ENCODE measurements at regions not wholly inside any gene's neighbourhood (a gene's known extent, or its start where the extent isn't known, plus 50 kb on each side); places are given as distances from the start of the nearest gene placed in this dataset.
"Not testable (repeated sequence)": the region's sequence is repeated elsewhere in the genome, so short reads cannot be mapped to it uniquely, and the experiment has no call there.

DNA sequence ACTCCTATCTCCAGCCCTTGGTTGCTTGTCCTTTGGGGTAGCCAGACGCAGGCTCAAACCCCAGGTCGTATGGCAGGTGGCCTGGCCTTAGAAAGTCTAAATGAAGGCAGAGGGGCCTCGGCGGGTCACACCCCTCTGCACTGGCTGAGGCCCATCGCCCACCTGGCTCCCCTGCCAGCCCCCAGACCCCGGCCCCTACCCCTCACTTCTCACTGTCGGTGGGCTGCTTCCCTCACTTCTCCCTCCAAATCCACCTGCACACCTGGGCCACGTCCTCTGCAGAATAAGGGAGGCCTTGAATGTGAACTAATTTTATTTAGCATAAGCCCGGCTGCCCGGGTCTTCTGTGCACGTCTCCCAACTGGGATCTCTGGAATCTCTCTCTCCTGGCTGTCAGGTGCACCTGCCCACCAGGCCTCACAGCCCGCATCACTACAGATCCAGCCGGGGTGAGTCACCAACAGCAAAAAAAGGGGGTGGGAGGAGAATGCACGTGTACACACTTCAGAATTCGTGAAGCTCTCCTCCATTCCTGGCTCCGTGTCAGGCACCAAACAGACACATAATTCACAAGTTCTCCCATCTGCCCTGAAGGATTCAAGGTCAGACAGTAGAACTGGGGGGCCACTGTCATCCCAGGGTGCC lies 107.5 kb upstream of the SIM2 start:
- no peak for DNase-seq (ENCODE audit: low read depth)

DNA sequence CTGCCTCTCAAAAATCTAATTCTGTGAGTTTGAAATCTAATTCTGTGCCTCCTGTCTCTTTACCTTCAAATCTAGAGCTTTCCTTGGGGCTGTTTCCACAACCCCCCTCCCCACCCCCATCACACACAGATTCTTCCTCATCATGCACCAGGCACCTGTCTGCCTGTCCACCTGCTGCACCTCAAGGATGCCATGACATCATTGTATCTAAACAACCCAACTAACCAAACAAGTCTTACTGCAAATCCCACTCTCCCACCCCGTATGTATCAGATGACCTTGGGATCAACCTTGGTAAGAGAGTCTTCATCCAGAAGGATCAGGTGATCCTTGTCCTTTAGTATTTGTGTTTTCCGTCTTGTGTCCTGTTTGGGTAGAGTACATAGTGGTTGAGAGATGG lies 102.7 kb upstream of the SIM2 start:
- no peak for DNase-seq (ENCODE audit: low read depth)

DNA sequence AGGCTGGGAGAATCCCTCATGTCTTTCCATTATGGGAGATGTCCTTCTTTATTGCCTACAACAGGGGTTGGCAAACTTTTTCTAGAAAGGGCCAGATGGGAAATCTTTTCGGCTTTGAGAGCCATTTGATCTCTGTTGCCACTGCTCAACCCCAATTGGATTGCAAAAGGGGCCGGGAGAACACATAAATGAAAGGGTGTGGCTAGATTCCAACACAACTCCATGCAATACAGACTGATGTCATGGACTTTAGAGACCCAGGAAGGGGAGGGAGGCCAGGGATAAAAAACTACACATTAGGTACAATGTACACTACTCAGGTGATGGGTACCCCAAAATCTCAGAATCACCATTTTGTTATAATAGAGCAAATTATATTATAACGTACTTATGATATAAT lies 97.6 kb upstream of the SIM2 start:
- DNase-seq (ENCODE audit: low read depth): no peak

GRCh38 chr21:36602735-36603134 lies 96.2 kb upstream of the SIM2 start:
- no peak for DNase-seq (ENCODE audit: low read depth)

DNA sequence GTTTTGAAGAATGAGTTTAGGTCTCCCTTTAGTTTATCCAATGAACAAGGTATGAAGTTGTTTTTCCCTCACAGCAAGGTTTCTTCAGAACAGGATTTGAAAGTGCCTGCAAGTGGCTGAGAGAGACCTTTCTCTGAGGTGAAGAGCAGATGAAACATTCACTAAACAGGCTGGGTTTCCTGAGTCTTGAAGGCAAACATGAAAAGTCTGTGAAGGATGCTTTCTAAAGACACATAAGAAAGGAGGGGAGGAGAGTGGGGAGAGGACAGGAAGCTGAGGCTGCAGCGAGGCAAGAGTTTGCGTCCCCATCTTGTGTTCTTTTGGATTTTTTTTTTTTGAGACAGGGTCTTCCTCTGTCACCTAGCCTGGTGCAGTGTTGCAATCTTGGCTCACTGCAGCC lies 95.7 kb upstream of the SIM2 start:
- DNase-seq (ENCODE audit: low read depth): no peak

GRCh38 chr21:36605426-36605825 lies 93.5 kb upstream of the SIM2 start:
- no peak for DNase-seq (ENCODE audit: low read depth)

DNA sequence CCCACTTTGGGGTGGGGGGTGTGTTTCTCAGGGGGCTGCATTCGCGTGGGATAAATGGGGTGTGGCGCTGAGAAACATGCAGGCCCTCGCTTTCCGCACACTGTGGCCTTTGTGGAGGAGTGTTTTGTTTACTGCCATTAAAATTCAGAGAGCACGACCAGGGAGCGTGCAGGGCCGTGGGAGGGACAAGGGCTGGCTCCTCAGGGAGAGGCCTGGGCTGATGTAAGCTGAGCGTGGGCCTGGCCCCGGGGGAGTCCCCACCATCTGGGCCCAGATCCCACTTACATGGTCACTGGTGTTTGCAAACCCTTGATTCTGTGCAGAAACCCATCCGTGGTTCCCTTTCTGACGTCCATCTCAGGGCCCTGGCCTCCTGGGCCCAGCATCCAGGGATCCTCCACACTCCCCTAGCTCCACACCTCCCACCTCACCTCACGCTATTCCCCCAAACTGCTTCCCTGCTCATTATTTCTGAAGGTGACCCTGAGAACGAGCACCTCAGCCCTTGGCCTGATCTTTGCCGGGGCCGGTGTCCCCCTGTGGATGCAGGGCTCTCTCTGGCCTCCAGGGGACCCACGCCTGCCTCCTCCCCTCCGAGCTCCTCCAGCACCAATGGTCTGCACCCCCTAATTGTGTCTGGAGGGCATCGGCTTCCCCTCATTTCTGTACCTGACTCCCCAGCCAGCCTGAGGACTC lies 92.5 kb upstream of the SIM2 start:
- DNase-seq (ENCODE audit: low read depth): no peak

GRCh38 chr21:36606983-36607325 lies 92.0 kb upstream of the SIM2 start:
- DNase-seq (ENCODE audit: low read depth): no peak

- no peak for DNase-seq (ENCODE audit: low read depth)
Measured at GRCh38 chr21:36608041-36608896, 90.6 kb upstream of the SIM2 start.

GRCh38 chr21:36608897-36609225 lies 90.1 kb upstream of the SIM2 start:
- DNase-seq (ENCODE audit: low read depth): no peak

- DNase-seq (ENCODE audit: low read depth): no peak
Measured at GRCh38 chr21:36609654-36610053, 89.3 kb upstream of the SIM2 start.

GRCh38 chr21:36610201-36610600 lies 88.7 kb upstream of the SIM2 start:
- DNase-seq (ENCODE audit: low read depth): no peak

DNA sequence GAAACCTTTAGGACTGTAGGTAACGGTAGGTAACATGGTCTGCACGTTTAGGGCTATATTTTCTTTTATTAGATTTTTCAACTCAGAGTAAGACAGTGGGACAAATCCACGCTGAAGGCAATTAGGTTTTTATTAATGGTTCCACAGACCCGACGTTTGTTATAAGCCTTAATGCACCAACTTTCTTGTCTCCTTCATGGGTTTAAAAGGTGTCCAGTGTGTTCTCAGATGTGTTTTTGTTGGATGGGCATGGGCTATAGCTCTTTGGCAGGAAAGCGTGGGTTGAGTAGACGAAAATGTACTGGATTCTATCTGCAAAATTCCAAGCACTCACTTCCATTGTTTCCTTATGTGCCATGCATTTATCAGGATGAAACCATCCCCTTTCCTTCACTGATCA lies 88.0 kb upstream of the SIM2 start:
- DNase-seq (ENCODE audit: low read depth): no peak

- DNase-seq (ENCODE audit: low read depth): no peak
Measured at GRCh38 chr21:36611379-36611778, 87.5 kb upstream of the SIM2 start.

GRCh38 chr21:36613059-36613458 lies 85.9 kb upstream of the SIM2 start:
- no peak for DNase-seq (ENCODE audit: low read depth)

DNA sequence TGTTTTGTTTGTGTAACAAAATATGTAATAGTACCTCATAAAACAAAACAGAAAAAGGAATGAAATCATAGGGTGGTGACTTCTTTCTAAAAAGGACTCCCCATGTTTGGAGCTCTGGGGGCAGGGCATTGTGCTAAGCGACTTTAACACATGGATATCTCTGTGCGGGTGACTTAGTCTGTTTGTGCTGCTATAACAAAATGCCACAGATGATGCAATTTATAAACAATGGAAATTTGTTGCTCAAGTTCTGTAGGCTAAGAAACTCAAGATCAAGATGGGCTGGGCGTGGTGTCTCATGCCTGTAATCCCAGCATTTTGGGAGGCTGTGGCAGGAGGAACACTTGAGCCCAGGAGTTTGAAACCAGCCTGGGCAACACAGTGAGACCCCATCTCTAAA lies 85.4 kb upstream of the SIM2 start:
- DNase-seq (ENCODE audit: low read depth): no peak

DNA sequence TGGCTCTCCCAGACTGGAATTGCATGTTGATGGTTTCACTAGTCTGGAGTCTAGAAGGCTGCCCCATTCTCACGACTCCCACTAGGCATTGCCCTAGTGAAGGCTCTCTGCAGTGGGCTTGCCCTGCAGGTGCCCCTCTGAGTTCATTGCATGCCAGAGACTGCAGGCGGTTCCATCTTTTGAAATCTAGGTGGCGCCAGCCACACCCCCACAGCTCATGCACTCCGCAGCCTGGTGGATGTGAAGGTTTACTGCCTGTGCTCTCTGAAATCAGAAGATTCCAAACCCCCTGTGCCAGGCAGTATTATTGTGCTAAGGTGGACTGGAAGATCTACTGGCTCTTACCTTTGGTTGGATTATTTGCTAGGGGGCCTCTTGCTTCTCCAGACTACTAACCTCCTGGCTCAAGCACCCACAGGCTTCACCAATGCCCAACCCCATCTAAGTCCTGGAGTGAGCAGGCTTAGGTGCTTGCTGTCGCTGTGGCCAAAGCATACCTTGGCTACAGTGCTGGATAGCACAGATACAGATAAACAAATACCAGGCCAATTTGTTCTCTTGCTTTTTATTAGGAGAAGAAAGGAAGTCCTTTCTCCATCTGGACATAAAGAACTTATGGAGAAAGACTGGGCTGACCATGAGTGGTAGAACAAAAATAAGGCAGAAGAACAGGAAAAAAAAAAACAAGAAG lies 83.5 kb upstream of the SIM2 start:
- DNase-seq (ENCODE audit: low read depth): no peak

GRCh38 chr21:36616773-36617172 lies 82.1 kb upstream of the SIM2 start:
- DNase-seq (ENCODE audit: low read depth): not testable (repeated sequence)

DNA sequence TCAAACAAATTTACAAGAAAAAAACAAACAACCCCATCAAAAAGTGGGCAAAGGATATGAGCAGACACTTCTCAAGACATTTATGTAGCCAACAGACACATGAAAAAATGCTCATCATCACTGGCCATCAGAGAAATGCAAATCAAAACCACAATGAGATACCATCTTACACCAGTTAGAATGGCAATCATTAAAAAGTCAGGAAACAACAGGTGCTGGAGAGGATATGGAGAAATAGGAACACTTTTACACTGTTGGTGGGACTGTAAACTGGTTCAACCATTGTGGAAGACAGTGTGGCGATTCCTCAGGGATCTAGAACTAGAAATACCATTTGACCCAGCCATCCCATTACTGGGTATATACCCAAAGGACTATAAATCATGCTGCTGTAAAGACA lies 77.1 kb upstream of the SIM2 start:
- DNase-seq (ENCODE audit: low read depth): not testable (repeated sequence)

DNA sequence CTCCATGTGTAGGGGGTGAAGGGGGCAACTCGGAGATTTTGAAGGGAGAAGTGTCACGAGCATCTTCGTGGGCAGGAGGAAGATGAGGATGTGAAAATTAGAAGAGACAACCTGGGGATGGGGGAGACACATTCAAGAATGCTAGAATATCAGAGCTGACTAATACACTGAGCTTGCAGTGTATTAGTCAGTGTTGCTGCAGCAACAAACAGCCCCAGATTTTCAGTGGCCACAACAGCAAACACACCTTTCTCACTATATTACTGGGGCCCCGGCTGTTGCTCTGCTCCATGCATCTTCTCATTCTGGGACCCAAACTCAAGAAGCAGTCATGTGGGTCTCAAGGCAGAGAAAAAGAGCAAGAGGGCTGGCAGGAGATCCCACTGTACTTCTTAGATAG lies 74.8 kb upstream of the SIM2 start:
- DNase-seq (ENCODE audit: low read depth): no peak

- no peak for DNase-seq (ENCODE audit: low read depth)
Measured at GRCh38 chr21:36626791-36627190, 72.1 kb upstream of the SIM2 start.

DNA sequence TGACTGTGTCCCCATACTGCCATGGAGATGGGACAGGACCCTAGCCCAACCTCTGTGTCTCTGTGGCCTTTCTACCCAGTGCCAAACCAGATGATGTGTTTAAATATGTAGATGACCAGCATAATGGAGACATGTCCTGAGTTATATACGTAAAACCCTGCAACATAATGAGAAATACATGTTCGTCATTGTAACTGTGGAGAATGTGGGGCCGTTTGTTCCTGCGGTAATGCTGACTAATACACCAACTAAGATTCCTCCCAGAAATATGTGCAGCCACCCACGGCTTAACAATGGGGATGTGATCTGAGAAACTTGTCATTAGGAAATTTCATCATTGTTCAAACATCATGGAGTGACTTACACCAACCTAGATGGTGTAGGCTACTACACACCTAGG lies 71.7 kb upstream of the SIM2 start:
- DNase-seq (ENCODE audit: low read depth): no peak

DNA sequence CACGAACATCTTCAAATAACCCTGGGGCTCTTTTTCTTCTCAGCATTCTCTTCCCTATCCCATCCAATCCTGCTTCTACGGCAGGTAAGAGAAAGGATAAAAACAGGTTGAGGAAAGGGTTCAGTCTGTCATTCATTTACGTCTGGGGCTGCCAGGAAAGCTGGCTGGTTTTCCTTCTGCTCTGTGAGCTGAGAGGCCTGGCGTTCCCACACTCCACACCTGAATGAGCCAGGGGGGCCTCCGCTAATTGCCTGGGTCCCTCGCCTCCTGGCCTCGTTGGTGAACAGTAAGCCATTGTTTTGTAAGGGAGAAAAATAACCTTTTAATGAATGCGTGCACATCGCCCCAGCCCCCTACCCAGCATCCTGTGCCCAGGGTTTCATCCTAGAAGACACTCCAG lies 70.8 kb upstream of the SIM2 start:
- DNase-seq (ENCODE audit: low read depth): no peak
